ENCODE measurements at regions not wholly inside any gene's neighbourhood (a gene's known extent, or its start where the extent isn't known, plus 50 kb on each side); places are given as distances from the start of the nearest gene placed in this dataset.
"Not testable (repeated sequence)": the region's sequence is repeated elsewhere in the genome, so short reads cannot be mapped to it uniquely, and the experiment has no call there.

GRCh38 chr1:148679050-148679786 is 69.4 kb upstream of the NUDT4B start:
- ATAC-seq, result peak; percentile 59

GRCh38 chr1:148679787-148680326 is 68.7 kb upstream of the NUDT4B start:
- DNase-seq, result not testable (repeated sequence)
- peak; percentile 69 for ATAC-seq

More at GRCh38 chr1:148679050-148679786, 69.4 kb upstream of the NUDT4B start:
- DNase-seq, result peak; percentile 66

GRCh38 chr1:148686735-148687134 is 61.8 kb upstream of the NUDT4B start:
- not testable (repeated sequence) for DNase-seq, ATAC-seq

- DNase-seq, ATAC-seq: not testable (repeated sequence)
These were observed 61.2 kb upstream of the NUDT4B start for GRCh38 chr1:148687376-148687775.
